Choroid plexus epithelial cell (primary cell): ENCODE measurements at regions not wholly inside any gene's neighbourhood (a gene's known extent, or its start where the extent isn't known, plus 50 kb on each side); places are given as distances from the start of the nearest gene placed in this dataset.

Source experiments
- DNase-seq: peaks from one replicate; pipeline ENCODE4 v3.0.0-alpha.2; 2010; ENCODE audit warnings: low read depth
- H3K4me3 ChIP-seq: 2 replicates; pipeline ENCODE4 v1.5.1; 2011; ENCODE audit warnings: low read depth, mild to moderate bottlenecking, control low read depth, low read length, moderate library complexity
- CTCF ChIP-seq: conservative IDR thresholded peaks from 2 replicates; pipeline ENCODE4 v1.5.1; 2011; ENCODE audit warnings: low read depth, mild to moderate bottlenecking, control low read depth, inconsistent platforms, low read length, moderate library complexity

GRCh38 chr21:15986277-15986676 is 256.5 kb downstream of the USP25 start:
- H3K4me3 ChIP-seq = no peak overlapping the region
- no peak for DNase-seq
- TF ChIP-seq CTCF = no peak

- no peak overlapping the region for H3K4me3 ChIP-seq
- TF ChIP-seq CTCF = no peak
- peak; percentile 64 for DNase-seq
Observed at GRCh38 chr21:15992171-15992570, 262.4 kb downstream of the USP25 start.

GRCh38 chr21:15993951-15994350 is 264.2 kb downstream of the USP25 start:
- H3K4me3 ChIP-seq = no peak overlapping the region
- TF ChIP-seq CTCF = no peak
- no peak for DNase-seq

GRCh38 chr21:15999741-16000140 is 270.0 kb downstream of the USP25 start:
- TF ChIP-seq CTCF = no peak
- H3K4me3 ChIP-seq = no peak overlapping the region
- DNase-seq = no peak

- H3K4me3 ChIP-seq = no peak overlapping the region
- peak; percentile 64 for TF ChIP-seq CTCF
- peak; percentile 75 for DNase-seq
Observed at GRCh38 chr21:16002874-16003466, 273.2 kb downstream of the USP25 start.

GRCh38 chr21:16004086-16004485 is 274.3 kb downstream of the USP25 start:
- H3K4me3 ChIP-seq = no peak overlapping the region
- DNase-seq = peak; percentile 37
- TF ChIP-seq CTCF = no peak

GRCh38 chr21:16004523-16004922 is 274.7 kb downstream of the USP25 start:
- no peak for TF ChIP-seq CTCF
- H3K4me3 ChIP-seq = no peak overlapping the region
- DNase-seq = no peak
